ENCODE measurements at regions not wholly inside any gene's neighbourhood (a gene's known extent, or its start where the extent isn't known, plus 50 kb on each side); places are given as distances from the start of the nearest gene placed in this dataset.

DNA sequence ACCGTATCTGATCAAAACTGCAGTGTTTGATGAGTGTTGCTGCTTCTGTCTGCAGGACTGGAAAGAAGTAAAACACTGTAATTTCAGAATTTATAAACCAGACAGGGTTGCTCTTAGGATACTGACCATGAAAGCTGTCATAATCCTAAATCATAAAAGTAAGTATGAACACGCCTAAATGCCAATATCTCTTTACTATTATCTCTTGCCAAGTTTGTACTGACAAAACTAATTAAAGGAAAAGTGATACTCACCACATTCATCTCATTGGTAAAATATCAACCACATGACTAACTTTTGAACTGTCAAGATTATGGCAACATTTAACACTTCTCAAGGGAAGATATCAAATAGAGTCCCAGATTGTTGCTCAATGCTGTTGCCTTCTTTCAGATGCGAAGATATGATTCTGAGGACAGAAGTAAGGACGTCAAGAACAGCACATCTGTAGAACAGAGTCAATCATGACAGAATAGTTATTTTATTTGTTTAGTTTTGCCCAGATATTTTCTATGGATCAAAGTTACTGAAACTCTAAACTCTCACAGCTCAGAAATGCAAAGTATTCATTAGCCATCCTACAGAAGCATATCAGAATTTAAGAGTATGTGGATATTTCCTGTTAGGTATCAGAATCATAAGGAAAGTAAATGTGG, 61.4 kb upstream of the COL8A1 start:
- H3K4me2 ChIP-seq: no peak overlapping the region

DNA sequence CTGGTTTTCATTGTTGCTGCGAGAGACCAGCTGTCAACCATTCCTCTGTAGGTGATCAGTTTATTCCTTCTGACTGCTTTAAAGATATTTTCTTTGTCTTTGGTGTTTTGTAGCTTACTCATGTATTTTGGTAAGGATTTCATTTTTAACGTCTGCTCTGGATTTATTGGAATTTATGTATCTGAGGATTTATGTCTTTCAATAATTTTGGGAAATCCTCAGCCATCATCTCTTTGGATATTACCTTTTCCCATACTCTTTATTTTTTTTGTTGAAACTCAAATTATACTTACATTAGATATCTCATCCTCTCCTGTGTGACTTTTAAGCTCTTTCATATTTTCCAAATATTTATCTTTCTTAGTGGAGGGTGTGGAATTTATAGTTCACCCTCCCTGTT, 62.7 kb upstream of the COL8A1 start:
- Histone ChIP-seq H3K4me3 (IDR thresholded peaks at IDR 0.05; ENCODE audit: insufficient read depth, low read depth, low read length) (no peak overlapping the region), H3K4me2 (no peak overlapping the region), H3K36me3 (ENCODE audit: insufficient read depth) (no peaks in the 10 kb centered on the region), H3K4me1 (ENCODE audit: low read depth, poor library complexity, severe bottlenecking) (no peaks in the 10 kb centered on the region), H2AFZ (ENCODE audit: low read depth) (no peak overlapping the region), H3K79me2 (ENCODE audit: insufficient read depth, low read depth) (no peaks in the 10 kb centered on the region), H4K20me1 (ENCODE audit: insufficient read depth) (no peaks in the 10 kb centered on the region), H3K27ac (no peak overlapping the region), H3K27me3 (ENCODE audit: insufficient read depth, low read depth) (no peaks in the 10 kb centered on the region), H3K9ac (no peak overlapping the region)
- TF ChIP-seq, protein P1, sequence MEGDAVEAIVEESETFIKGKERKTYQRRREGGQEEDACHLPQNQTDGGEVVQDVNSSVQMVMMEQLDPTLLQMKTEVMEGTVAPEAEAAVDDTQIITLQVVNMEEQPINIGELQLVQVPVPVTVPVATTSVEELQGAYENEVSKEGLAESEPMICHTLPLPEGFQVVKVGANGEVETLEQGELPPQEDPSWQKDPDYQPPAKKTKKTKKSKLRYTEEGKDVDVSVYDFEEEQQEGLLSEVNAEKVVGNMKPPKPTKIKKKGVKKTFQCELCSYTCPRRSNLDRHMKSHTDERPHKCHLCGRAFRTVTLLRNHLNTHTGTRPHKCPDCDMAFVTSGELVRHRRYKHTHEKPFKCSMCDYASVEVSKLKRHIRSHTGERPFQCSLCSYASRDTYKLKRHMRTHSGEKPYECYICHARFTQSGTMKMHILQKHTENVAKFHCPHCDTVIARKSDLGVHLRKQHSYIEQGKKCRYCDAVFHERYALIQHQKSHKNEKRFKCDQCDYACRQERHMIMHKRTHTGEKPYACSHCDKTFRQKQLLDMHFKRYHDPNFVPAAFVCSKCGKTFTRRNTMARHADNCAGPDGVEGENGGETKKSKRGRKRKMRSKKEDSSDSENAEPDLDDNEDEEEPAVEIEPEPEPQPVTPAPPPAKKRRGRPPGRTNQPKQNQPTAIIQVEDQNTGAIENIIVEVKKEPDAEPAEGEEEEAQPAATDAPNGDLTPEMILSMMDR (conservative IDR thresholded peaks at IDR 0.05; ENCODE audit: low read depth, low read length): no peak

More for the DNA sequence above, 61.4 kb upstream of the COL8A1 start:
- Histone ChIP-seq H3K4me1 (ENCODE audit: low read depth, poor library complexity, severe bottlenecking) (no peaks in the 10 kb centered on the region), H3K9ac (no peak overlapping the region), H3K36me3 (ENCODE audit: insufficient read depth) (no peaks in the 10 kb centered on the region), H3K79me2 (ENCODE audit: insufficient read depth, low read depth) (no peaks in the 10 kb centered on the region), H3K4me3 (IDR thresholded peaks at IDR 0.05; ENCODE audit: insufficient read depth, low read depth, low read length) (no peak overlapping the region), H3K27me3 (ENCODE audit: insufficient read depth, low read depth) (no peaks in the 10 kb centered on the region), H3K27ac (no peak overlapping the region), H2AFZ (ENCODE audit: low read depth) (no peak overlapping the region), H4K20me1 (ENCODE audit: insufficient read depth) (no peaks in the 10 kb centered on the region)
- TF ChIP-seq, protein P1 (conservative IDR thresholded peaks at IDR 0.05; ENCODE audit: low read depth, low read length): no peak

GRCh38 chr3:99570061-99570460, 68.3 kb upstream of the COL8A1 start:
- Histone ChIP-seq H3K79me2 (ENCODE audit: insufficient read depth, low read depth) (no peaks in the 10 kb centered on the region), H3K36me3 (ENCODE audit: insufficient read depth) (no peaks in the 10 kb centered on the region), H3K9ac (no peak overlapping the region), H3K4me1 (ENCODE audit: low read depth, poor library complexity, severe bottlenecking) (no peaks in the 10 kb centered on the region), H4K20me1 (ENCODE audit: insufficient read depth) (no peaks in the 10 kb centered on the region), H3K4me3 (IDR thresholded peaks at IDR 0.05; ENCODE audit: insufficient read depth, low read depth, low read length) (no peak overlapping the region), H3K27ac (no peak overlapping the region), H2AFZ (ENCODE audit: low read depth) (no peak overlapping the region), H3K27me3 (ENCODE audit: insufficient read depth, low read depth) (no peaks in the 10 kb centered on the region), H3K4me2 (no peak overlapping the region)
- TF ChIP-seq, protein P1 (conservative IDR thresholded peaks at IDR 0.05; ENCODE audit: low read depth, low read length): no peak

- no peak overlapping the region for H2AFZ ChIP-seq (ENCODE audit: low read depth)
- no peaks in the 10 kb centered on the region for H3K4me1 ChIP-seq (ENCODE audit: low read depth, poor library complexity, severe bottlenecking)
- no peak overlapping the region for H3K4me2 ChIP-seq
- TF ChIP-seq, protein P1 (conservative IDR thresholded peaks at IDR 0.05; ENCODE audit: low read depth, low read length): no peak
- no peak overlapping the region for H3K9ac ChIP-seq
- H4K20me1 ChIP-seq (ENCODE audit: insufficient read depth): no peaks in the 10 kb centered on the region
- no peaks in the 10 kb centered on the region for H3K79me2 ChIP-seq (ENCODE audit: insufficient read depth, low read depth)
- no peaks in the 10 kb centered on the region for H3K36me3 ChIP-seq (ENCODE audit: insufficient read depth)
- no peak overlapping the region for H3K27ac ChIP-seq
- no peaks in the 10 kb centered on the region for H3K27me3 ChIP-seq (ENCODE audit: insufficient read depth, low read depth)
- H3K4me3 ChIP-seq (IDR thresholded peaks at IDR 0.05; ENCODE audit: insufficient read depth, low read depth, low read length): no peak overlapping the region
Observed at GRCh38 chr3:99568663-99569335, 69.6 kb upstream of the COL8A1 start.
